DOHH2 (cell line): ENCODE measurements at regions not wholly inside any gene's neighbourhood (a gene's known extent, or its start where the extent isn't known, plus 50 kb on each side); places are given as distances from the start of the nearest gene placed in this dataset.

Experiments used
- EZH2phosphoT487 ChIP-seq: fragments of 200-600 bp; sonication (generic); IDR thresholded peaks from 2 replicates; pipeline ENCODE4 v1.6.1; 2017; ENCODE audit warnings: borderline replicate concordance, mild to moderate bottlenecking, antibody characterized with exemption, low read length, moderate library complexity, mixed read lengths
- TF ChIP-seq, protein P1 (sequence below): fragments of 200-600 bp; sonication (generic); IDR thresholded peaks from one replicate; pipeline ENCODE4 v1.5.1; 2014; ENCODE audit warnings: antibody characterized with exemption, mild to moderate bottlenecking, low read depth, low read length; ENCODE audit not compliant: poor library complexity, severe bottlenecking

GRCh38 chr11:121933294-121933693, 182.7 kb downstream of the BLID start:
- TF ChIP-seq, protein P1, sequence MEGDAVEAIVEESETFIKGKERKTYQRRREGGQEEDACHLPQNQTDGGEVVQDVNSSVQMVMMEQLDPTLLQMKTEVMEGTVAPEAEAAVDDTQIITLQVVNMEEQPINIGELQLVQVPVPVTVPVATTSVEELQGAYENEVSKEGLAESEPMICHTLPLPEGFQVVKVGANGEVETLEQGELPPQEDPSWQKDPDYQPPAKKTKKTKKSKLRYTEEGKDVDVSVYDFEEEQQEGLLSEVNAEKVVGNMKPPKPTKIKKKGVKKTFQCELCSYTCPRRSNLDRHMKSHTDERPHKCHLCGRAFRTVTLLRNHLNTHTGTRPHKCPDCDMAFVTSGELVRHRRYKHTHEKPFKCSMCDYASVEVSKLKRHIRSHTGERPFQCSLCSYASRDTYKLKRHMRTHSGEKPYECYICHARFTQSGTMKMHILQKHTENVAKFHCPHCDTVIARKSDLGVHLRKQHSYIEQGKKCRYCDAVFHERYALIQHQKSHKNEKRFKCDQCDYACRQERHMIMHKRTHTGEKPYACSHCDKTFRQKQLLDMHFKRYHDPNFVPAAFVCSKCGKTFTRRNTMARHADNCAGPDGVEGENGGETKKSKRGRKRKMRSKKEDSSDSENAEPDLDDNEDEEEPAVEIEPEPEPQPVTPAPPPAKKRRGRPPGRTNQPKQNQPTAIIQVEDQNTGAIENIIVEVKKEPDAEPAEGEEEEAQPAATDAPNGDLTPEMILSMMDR = no peak
- TF ChIP-seq EZH2phosphoT487 = no peak
